Gastrocnemius medialis (tissue), 4 donors: ENCODE measurements at regions not wholly inside any gene's neighbourhood (a gene's known extent, or its start where the extent isn't known, plus 50 kb on each side); places are given as distances from the start of the nearest gene placed in this dataset.

ENCODE experiments used
- POLR2A ChIP-seq, 2 donors: fragments of 450-650 bp; IDR thresholded peaks; one replicate each; pipeline ENCODE4 v1.6.1; 2017; ENCODE audit warnings: antibody characterized with exemption in 2 of 2, mild to moderate bottlenecking in 2 of 2, moderate library complexity in 2 of 2
- TF ChIP-seq, protein P1 (sequence below), 5 experiments: fragments of 450-650 bp in 3 of 5; fragments of 200-600 bp in 2 of 5; sonication (generic) in 2 of 5; IDR thresholded peaks in 4 of 5; conservative IDR thresholded peaks in 1 of 5; 1 replicate in 4 of 5; 2 replicates in 1 of 5; pipeline ENCODE4 v1.5.1; 2016 to 2019; ENCODE audit warnings: antibody characterized with exemption in 5 of 5, mild to moderate bottlenecking in 3 of 5, moderate library complexity in 3 of 5

DNA sequence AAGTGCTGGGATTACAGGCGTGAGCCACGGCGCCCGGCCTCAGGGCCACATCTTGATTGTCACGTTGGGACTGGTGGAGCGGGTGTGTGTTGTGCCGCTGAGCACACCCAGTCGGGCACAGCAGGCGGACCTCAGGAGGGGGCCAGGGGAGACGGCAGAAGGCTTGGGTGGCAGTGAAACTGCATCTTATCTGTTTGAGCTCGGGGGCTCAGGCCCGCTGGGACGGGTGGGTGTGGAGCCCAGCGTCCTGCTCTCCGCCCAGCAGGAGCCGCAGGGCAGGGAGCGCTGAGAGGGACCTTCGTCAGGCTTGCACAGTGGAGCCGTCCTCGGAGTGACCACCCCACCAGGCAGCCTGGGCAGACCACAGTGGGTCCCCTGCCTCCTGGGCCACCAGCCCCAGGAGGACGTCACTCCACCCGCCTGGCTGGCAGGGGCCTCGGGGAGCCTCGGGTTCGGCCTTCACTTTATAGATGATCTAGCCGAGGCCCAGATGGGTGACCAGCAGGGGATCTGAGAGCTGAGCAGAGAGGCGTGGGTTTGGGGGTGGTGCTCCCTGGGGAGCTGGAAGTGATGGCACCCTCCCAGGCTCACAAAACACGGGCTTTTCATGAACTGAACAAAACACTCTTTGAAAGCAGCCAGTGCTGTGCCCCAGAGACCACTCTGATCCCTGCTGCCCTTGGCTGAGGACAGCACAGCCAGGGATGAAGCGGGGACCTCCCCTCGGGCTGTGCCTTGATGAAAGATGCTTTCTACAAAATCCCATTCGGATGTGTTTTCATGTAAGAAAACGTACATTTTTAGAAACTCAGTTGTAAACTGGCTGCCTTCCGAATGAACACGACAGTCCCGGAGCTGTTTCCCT lies 181.1 kb downstream of the SEC14L1 start:
- TF ChIP-seq POLR2A (IDR thresholded peaks at IDR 0.05) = no peak
- TF ChIP-seq, protein P1, sequence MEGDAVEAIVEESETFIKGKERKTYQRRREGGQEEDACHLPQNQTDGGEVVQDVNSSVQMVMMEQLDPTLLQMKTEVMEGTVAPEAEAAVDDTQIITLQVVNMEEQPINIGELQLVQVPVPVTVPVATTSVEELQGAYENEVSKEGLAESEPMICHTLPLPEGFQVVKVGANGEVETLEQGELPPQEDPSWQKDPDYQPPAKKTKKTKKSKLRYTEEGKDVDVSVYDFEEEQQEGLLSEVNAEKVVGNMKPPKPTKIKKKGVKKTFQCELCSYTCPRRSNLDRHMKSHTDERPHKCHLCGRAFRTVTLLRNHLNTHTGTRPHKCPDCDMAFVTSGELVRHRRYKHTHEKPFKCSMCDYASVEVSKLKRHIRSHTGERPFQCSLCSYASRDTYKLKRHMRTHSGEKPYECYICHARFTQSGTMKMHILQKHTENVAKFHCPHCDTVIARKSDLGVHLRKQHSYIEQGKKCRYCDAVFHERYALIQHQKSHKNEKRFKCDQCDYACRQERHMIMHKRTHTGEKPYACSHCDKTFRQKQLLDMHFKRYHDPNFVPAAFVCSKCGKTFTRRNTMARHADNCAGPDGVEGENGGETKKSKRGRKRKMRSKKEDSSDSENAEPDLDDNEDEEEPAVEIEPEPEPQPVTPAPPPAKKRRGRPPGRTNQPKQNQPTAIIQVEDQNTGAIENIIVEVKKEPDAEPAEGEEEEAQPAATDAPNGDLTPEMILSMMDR (IDR thresholded peaks at IDR 0.05 in 4 of 5, conservative IDR thresholded peaks at IDR 0.05 in 1 of 5) = no peak
